ENCODE measurements at regions not wholly inside any gene's neighbourhood (a gene's known extent, or its start where the extent isn't known, plus 50 kb on each side); places are given as distances from the start of the nearest gene placed in this dataset.

DNA sequence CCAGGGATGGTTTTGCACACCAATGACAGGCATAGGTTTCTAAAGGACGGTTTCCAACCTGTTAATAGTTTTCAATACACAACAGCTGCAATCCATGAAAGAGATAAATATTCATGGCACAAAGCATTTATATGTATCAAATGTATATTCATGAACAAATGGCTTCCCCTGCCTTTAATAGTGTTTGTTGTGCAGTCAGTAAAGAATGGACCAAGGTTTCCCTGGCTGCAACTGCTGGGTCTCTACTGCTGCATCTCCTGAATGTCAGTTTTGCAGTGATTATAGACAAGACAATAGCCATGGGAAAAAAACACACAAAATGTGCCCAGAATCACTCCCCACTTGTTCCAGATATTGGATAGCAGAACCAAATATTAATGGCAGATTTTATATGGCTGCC, 284.1 kb downstream of the BTG1 start:
- no peak for DNase-seq (ENCODE audit: low read depth in 1 of 2, low spot score in 1 of 2)

DNA sequence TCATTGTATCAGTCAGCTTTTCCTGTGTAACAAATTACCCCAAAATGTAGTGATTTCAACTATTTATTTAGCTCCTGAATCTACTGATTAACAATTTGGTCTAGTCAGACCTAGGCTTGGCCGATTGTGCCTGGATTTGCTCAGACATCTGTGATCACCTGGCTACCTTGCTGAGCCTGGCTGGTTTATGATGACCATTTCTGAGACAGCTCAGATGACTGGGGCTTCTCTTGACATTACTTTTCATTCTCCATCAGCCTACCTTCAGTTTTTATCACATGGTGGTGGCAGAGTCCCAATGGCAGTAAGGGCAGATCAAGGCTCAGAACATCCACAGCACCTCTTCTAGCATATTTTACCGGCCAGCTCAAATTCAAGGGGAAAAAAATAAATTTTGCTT, 286.3 kb downstream of the BTG1 start:
- DNase-seq (ENCODE audit: low read depth in 1 of 2, low spot score in 1 of 2) = no peak

DNA sequence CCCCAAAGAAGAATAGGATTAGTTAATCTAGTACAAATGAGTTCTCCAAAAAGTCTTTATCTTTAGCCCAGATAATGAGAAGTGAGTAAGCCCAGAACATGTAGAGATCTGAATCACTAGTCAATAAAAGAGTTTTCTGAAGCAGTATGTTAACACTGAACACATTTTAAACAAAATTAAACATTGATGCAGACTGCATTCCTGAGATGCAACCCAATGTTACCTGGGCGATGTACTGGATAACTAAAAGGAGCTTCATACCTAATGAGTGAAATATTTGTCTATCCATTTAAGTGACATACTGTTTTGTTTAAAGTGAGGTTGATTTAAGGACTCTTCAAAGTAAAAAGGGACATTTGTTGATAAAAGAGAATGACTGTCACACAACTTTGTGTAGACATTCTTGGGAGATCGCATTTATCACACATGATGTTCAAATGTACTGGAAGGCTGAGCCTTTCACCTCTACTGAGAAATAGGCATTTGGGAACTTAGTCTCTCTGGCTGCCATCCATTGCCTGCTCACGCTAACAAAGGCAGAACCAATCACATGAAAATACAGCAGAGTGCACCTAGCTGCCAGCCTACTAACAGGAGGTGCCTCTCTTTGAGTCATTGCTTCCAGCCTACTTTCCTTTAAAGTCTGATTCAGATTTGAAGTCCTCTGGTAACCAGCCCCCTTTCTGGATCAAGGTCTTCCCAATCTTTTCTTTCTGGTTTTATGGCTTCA, 287.7 kb downstream of the BTG1 start:
- DNase-seq (ENCODE audit: low read depth in 1 of 2, low spot score in 1 of 2) = no peak

DNA sequence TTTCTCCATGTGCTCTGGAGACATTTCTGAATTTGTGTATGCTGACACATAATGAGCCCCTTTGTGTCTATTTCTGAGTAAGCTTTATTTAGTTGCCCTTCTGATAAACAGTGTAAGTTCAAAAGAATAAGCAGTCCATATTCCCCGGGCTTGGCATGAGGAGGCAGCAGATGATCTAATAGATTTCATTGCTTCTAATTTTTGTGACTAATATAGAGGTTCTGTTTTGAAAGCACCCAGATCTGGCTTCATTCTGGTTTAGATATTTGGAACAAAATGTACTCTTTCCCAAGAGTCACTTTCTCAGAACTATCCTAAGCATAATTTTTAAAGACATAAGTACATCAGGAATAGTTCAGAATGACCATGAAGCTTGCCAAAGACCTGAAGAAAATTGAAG, 290.9 kb downstream of the BTG1 start:
- DNase-seq (ENCODE audit: low read depth in 1 of 2, low spot score in 1 of 2) = no peak

DNA sequence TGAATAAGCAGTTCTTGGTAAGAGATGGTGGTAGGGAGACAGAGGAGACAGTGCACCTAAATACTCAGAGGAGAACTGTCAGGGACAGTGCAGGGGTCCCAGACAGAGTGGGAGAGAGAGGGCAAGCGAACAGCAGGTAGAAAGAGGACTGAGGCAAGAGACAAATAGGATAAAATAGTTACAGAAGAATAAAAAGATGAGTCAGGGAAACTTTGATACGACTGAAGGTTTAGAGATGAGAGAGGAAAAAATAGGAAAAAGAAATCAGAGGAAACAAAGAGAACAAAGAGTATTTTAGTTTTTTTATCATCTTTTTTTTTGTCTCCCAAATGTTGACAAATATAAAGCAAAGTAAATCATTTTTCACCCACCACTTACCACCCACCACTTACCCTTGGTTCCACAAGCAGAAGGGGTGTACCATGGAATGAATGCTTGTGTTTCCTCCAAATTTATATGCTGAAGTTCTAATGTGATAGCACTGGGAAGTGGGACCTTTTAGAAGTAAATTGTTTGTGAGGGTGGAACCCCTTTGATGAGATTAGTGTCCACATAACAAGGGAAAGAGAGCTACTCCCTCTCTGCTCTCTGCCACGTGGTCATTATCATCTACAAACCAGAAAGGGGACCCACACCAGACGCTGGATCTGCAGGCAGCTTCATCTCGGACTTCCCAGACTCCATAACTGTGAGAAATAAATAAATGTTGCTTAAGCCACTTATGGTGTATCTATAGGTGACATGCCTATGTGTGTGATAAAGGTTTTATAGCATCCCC, 292.1 kb downstream of the BTG1 start:
- DNase-seq (ENCODE audit: low read depth in 1 of 2, low spot score in 1 of 2) = no peak

DNA sequence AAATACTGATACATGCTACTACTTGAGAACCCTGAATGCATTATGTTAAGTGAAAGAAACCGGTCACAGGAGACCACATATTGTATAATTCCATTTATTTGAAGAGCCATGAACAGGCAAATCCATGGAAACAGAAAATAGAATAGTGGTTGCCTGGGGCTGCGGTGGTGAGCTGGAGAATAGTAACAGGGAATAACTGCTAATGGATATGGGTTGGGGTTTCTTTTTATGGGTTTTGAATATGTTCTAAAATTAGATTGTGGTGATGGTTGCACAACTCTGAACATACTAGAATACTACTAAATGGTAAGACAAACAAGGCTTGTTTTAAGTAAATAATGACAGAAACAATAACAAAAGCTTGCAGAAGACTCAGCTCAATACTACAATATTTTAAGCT, 293.0 kb downstream of the BTG1 start:
- no peak for DNase-seq (ENCODE audit: low read depth in 1 of 2, low spot score in 1 of 2)

DNA sequence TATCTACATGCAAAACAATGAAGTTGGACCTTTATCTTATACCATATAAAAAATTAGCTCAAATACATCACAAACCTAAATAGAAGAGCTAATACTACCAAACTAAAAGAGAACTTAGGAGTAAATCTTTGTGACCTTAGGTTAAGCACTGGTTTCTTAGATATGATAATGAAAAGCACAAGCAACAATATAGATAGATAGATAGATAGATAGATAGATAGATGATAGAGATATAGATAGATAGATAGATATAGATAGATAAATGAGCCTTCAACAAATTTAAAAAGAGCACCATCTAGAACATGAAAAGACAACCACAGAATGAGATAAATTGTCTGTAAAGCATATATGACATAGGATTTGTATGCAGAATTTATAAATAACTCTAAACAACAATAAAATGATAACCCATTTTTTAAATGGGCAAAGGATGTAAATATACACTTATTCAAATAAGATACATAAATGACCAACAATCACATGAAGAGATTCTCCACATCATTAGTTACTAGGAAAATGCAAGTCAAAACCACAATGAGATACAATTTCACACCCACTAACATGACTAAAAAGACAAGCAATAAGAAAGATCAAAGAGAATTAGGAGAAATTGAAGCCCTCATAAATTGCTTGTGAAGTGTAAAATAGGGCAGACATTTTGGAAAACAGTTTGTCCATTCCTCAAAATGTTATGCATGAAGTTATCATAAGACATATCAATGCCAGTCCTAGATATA, 293.7 kb downstream of the BTG1 start:
- no peak for DNase-seq (ENCODE audit: low read depth in 1 of 2, low spot score in 1 of 2)

DNA sequence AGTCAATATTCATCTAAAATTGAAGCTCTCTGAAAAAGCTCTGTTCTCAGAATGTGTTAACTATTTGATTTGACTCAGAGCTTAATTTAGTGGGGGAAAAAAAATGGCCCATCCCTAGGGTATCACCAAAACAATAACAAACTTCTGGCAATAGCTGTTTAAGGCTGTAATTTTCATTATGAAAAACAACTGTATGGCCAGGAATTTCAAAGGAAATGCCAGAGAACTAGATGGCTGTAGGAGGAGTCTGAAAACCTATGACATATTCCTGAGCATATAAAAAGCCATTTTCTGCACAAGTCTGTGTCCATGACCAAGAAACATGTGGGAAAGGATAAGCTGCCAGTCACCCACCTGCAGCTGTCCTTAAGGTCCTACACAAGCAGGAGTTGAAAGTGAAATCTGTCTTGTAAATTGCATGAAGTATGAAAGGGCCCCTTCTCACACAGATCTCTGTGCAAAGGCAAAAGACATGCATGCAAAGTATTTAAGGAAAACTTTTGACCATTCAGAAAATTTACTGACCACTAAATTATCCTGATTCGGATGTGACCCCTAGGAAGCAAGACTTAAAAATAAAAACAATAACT, 299.1 kb downstream of the BTG1 start:
- DNase-seq (ENCODE audit: low read depth in 1 of 2, low spot score in 1 of 2) = no peak

DNA sequence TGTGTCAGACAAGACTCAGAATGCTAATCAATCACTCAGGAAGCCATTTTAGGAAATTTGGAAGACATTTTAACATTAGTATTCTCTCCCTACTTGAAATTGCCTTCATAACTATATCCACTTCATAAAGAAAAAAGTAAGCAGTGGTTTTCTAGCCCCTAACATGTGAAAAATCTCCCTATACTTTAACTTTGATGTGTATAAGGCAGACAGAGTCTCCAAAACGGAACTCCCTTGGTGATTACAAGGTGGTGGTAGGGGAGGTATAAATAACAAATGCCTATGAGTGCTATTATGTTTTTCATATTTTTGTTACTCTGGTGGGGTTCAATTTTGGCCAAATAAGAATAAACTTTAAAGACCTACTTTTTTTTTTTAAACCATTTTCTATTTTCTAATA, 300.3 kb downstream of the BTG1 start:
- no peak for DNase-seq (ENCODE audit: low read depth in 1 of 2, low spot score in 1 of 2)

DNA sequence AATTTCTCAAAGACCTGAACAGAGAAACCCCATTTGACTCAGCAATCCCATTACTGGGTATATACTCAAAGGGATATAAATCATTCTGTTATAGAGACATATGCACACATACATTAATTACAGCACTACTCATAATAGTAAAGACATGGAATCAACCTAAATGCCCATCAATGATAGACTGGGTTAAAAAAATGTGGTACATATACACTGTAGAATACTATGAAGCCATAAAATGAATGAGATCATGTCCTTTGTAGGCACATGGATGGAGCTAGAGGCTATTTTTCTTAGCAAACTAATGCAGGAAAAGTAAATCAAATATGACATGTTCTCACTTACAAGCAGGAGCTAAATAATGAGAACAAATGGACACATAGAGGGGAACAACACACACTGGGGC, 303.8 kb downstream of the BTG1 start:
- no peak for DNase-seq (ENCODE audit: low read depth in 1 of 2, low spot score in 1 of 2)

DNA sequence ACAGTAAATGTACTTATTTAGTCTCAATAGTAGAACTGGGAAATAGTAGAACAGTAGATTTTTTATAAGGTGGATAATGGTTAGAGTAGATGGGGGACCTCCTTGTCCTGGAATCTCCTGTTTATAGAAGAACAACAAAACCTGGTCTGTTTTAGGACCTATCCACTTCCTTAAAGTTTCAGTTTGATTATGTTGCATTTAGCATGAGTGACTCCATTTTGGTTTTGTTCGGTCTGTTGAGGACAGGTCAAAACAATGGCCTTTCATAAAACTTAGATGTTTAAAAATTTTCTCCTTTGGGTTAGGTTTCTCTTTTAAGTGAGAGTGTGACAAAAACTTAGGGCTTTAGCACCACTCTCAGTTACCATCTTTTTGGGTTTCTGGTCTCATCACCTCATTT, 308.9 kb downstream of the BTG1 start:
- no peak for DNase-seq (ENCODE audit: low read depth in 1 of 2, low spot score in 1 of 2)

DNA sequence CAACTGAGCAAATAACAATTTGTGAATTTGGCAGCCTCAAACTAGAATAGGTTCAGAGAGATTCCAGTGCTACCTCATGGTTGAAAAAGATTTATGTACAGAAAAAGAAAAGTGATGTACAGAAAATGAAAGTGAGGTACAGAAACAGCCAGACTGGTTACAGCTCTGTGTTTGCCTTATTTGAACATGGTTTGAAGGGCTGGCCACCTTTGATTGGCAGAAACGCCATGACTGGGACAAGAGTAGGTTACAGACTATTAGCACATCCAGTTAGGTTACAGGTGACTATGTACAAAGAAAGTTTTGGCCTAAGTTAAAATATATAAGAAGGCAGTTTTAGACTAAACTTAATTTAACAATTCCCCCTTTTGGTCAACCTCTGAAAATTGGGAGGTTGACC, 309.4 kb downstream of the BTG1 start:
- no peak for DNase-seq (ENCODE audit: low read depth in 1 of 2, low spot score in 1 of 2)

DNA sequence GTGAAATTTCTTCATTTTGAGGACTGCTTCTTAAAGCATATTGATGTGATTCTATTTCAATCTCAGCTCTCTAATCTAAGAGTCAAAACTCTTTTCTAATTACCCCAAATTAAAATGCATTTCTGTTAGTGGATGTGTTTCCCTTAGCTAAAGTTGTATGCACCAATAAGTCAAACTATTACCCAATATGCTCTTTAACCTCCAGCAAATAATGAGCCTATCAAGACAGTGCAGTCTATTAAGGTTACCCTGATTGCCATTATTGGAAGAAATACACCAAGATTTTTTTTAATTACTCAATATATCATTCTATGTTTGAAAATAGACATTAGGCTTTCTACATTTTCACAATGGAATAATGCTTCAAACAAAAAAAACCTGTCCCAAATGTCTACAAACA, 310.0 kb downstream of the BTG1 start:
- no peak for DNase-seq (ENCODE audit: low read depth in 1 of 2, low spot score in 1 of 2)

DNA sequence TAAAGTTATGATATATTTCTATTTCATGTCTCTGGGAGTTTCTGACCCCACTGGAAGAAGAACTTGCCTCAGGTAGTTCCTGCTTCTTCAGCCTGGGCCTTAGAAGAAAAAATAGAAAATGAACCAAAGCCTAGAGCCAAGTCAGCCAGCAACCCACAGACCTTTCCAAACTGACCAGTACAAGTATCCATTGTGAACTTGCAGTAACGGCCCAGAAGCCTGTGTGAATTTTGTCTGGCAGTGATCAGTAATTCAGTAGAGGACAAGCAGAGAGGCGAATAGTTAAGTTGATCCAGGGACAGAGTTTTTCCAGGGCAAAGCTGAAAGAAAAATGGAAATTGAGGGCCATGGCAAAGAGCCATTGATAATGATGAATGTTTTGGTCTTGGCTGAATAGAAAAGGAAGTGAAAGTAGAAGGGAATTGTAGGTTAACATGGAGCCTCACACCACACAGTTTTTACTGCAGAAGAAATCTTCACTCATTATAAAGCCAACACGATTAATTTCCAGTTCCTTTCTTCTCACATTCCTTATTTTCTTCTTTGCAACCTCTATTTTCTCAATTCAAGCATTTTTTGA, 311.8 kb downstream of the BTG1 start:
- DNase-seq (ENCODE audit: low read depth in 1 of 2, low spot score in 1 of 2) = no peak

DNA sequence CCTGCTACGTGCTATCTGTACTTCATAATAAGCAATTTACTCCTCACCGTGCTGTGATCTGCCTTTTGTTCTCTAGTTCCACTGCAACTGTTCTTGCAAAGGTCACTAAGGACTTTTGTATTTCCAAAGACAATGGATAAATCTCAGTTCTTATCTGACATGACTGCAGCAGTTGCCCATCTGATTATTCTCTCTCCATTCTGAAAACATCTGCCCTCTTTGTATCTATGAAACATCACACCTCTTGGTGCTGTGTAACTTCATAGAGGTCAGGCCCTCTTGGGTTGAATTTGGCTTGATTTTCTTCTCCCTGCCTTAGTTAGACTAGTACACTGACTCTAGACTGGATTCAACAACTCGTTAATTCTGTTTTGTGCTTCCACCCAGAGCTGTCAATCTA, 319.6 kb downstream of the BTG1 start:
- DNase-seq (ENCODE audit: low read depth in 1 of 2, low spot score in 1 of 2) = no peak

DNA sequence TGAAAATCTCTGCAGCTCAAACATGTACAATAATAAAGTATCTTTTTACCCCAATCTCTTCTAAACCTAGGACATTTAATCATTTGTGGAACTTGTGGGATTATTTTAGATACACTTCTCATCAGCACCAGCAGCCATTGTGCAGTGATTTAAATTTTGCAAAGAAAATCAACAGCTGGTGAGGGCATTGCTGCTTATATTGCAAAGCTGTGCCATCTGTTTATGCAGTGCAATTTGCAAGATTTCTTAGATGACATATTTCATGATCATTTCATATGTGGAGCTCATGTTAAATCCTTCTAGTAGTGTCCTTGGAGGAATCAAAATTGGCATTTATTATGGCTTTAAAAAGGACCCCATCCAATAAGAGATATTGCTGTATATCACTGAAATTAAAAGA, 320.7 kb downstream of the BTG1 start:
- DNase-seq (ENCODE audit: low read depth in 1 of 2, low spot score in 1 of 2) = no peak

DNA sequence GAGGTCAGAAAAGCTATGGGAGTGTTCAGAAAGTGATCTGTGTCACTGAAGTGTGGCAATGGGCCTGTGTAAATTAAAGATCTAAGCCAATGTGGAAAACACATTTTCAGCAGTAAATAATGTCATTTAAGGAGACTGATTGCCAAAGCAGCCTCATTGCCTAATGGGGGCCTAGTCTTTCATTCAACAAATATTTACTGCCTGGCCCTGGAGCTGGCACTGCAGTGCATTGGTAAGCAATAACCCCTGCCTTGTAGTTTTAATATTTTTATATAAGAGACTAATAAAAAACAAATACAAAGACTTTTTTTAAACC, 326.6 kb downstream of the BTG1 start:
- no peak for DNase-seq (ENCODE audit: low read depth in 1 of 2, low spot score in 1 of 2)

DNA sequence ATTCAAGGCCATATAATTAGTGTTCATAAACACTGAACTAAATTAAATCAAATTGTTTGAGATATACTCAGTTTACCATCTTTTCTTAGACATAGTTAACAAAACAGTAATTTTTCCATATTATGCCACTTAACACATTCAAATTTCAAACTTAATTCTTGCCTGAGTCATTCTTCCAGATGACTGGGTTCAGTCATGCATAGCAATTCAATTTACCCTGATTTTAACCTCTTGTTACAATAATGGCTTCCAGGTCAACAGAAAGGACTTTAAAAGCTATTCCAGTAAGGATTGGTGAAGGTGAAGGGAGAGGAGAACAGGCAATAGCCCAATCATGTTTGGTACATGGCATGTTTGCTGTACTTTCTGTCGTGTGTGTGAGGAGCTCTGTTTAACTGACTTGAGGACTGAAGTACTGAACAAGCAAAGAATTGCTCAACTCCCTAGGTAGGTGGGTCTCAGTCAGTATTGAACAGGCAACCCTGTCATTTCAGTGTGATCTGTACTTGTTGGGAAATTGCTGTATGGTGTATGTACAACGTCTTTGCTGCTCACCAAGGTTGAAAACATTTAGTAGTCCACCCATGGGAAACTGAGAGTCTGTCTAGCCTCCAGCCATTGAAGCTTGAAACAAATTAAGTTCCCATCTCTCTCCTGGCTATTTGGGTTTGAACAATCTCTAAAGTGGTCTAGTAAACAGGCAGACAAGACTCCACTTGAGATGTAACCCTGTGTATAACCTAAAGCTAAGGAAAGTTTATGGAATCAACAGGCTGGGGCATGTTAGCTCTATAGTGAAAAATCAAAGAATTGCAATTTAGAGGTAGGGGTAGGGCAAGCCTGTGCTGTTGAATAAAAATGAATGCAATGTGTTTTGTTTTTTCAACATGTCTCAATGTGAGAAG, 327.2 kb downstream of the BTG1 start:
- DNase-seq (ENCODE audit: low read depth in 1 of 2, low spot score in 1 of 2) = no peak

DNA sequence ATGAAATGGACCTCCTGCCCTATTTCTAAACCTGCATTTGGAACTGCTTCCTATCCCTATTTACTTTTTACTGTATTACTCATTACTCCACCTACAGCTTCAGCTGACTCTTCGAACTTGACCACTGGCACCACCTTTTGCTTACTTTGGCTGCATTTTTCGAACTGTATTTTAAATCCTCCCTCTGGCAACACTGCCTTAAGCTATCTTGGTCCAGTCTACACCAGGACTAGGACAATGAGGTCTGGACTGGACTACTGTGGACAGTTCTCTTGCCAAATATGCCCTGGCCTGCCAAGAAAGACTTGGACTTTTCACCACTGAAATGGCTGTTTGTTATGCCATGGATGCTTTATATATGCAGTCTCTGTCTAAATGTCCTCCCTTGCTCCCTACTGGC, 328.1 kb downstream of the BTG1 start:
- no peak for DNase-seq (ENCODE audit: low read depth in 1 of 2, low spot score in 1 of 2)

DNA sequence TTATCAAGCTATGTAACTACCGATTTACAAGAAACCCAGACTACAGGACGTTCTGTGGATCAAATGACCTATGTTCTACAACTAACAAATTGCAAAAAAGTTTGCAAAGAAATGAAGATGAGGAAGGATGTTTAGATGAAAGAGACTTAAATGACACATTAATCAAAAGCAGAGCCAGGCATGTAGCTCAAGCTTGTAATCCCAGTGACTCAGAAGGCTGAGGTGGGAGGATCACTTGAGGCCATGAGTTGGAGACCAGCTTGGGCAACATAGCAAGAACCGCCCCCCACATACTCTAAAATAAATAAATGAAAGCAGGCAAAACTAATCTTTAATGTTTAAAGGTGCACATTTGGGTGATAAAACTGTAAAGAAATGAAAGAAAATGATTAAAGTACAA, 331.9 kb downstream of the BTG1 start:
- DNase-seq (ENCODE audit: low read depth in 1 of 2, low spot score in 1 of 2) = no peak
